Keratinocyte (primary cell): ENCODE measurements at regions not wholly inside any gene's neighbourhood (a gene's known extent, or its start where the extent isn't known, plus 50 kb on each side); places are given as distances from the start of the nearest gene placed in this dataset.

Experiments
- DNase-seq: peaks from one replicate; pipeline ENCODE4 v3.0.0-alpha.2; 2011; ENCODE audit warnings: low read depth, missing footprints, low spot score
- FAIRE-seq: peaks from 2 replicates; lab custom pipeline; 2011; peaks lifted over from hg19 to GRCh38; lab: Jason Lieb, UNC
- H2AFZ ChIP-seq: 2 replicates; pipeline ENCODE4 v1.6.0; 2012; ENCODE audit warnings: low read length, control low read depth, inconsistent platforms; ENCODE audit not compliant: control insufficient read depth
- H3K27ac ChIP-seq: 2 replicates; pipeline ENCODE4 v1.5.1; 2011; ENCODE audit warnings: low read length; ENCODE audit not compliant: control insufficient read depth, insufficient read depth
- H3K27me3 ChIP-seq: 3 replicates; pipeline ENCODE4 v1.6.0; 2011; ENCODE audit warnings: low read length; ENCODE audit not compliant: control insufficient read depth, insufficient read depth; ENCODE audit errors: extremely low read depth
- H3K36me3 ChIP-seq, 2 experiments: 2 replicates in 1 of 2; 3 replicates in 1 of 2; pipeline ENCODE4 v1.5.1; 2011; ENCODE audit warnings: low read length in 2 of 2, mild to moderate bottlenecking in 1 of 2; ENCODE audit not compliant: control insufficient read depth in 2 of 2, insufficient read depth in 2 of 2; ENCODE audit errors: extremely low read depth in 1 of 2
- H3K4me1 ChIP-seq: 3 replicates; pipeline ENCODE4 v1.5.1; 2011; ENCODE audit warnings: low read length; ENCODE audit not compliant: control insufficient read depth, insufficient read depth; ENCODE audit errors: extremely low read depth
- H3K4me2 ChIP-seq: 3 replicates; pipeline ENCODE4 v1.6.0; 2011; ENCODE audit warnings: low read depth, low read length; ENCODE audit not compliant: control insufficient read depth, insufficient read depth; ENCODE audit errors: extremely low read depth
- H3K4me3 ChIP-seq, 3 experiments: fragments of 200-600 bp in 1 of 3; sonication (generic) in 1 of 3; 2 replicates in 2 of 3; 3 replicates in 1 of 3; pipeline ENCODE4 v1.5.1; 2011 to 2016; ENCODE audit warnings: low read length in 3 of 3, mild to moderate bottlenecking in 3 of 3, control low read depth in 2 of 3, inconsistent platforms in 1 of 3, low read depth in 1 of 3, mixed read lengths in 1 of 3, mixed run types in 1 of 3, moderate library complexity in 1 of 3; ENCODE audit not compliant: control insufficient read depth in 2 of 3, insufficient read depth in 2 of 3; ENCODE audit errors: extremely low read depth in 1 of 3
- H3K79me2 ChIP-seq: 2 replicates; pipeline ENCODE4 v1.6.0; 2012; ENCODE audit warnings: low read length; ENCODE audit not compliant: control insufficient read depth, insufficient read depth
- H3K9ac ChIP-seq: 3 replicates; pipeline ENCODE4 v1.6.0; 2011; ENCODE audit warnings: low read length; ENCODE audit not compliant: control insufficient read depth, insufficient read depth; ENCODE audit errors: extremely low read depth
- H3K9me1 ChIP-seq: 3 replicates; pipeline ENCODE4 v1.6.0; 2011; ENCODE audit warnings: low read length; ENCODE audit not compliant: control insufficient read depth, insufficient read depth; ENCODE audit errors: extremely low read depth
- H3K9me3 ChIP-seq: 2 replicates; pipeline ENCODE4 v1.5.1; 2012; ENCODE audit warnings: low read depth, low read length; ENCODE audit not compliant: control insufficient read depth
- H4K20me1 ChIP-seq: 3 replicates; pipeline ENCODE4 v1.6.0; 2011; ENCODE audit warnings: low read length; ENCODE audit not compliant: control insufficient read depth, insufficient read depth; ENCODE audit errors: extremely low read depth
- EZH2 ChIP-seq: IDR thresholded peaks from one replicate; pipeline ENCODE4 v1.6.1; 2012; ENCODE audit warnings: inconsistent platforms, mild to moderate bottlenecking, low read length, moderate library complexity
- dilution Hi-C: fragments of 300-500 bp; cut with MboI; formaldehyde crosslinking; loops from one replicate; pipeline ENCODE4 v1.7.0; 2020; ENCODE audit warnings: low sequenced_read_pairs; ENCODE audit not compliant: extremely low pct_ligation_motif_present
- TF ChIP-seq, protein P1 (sequence below), 3 experiments: IDR thresholded peaks in 1 of 3; conservative IDR thresholded peaks in 1 of 3; optimal IDR thresholded peaks in 1 of 3; 2 replicates in 2 of 3; 3 replicates in 1 of 3; pipeline versions ENCODE3 to v1.5.1; 2011; ENCODE audit warnings: low read length in 3 of 3, mild to moderate bottlenecking in 3 of 3, moderate library complexity in 2 of 3, control low read depth in 1 of 3, inconsistent platforms in 1 of 3; ENCODE audit not compliant: insufficient read depth in 2 of 3; ENCODE audit errors: extremely low read depth in 1 of 3

DNA sequence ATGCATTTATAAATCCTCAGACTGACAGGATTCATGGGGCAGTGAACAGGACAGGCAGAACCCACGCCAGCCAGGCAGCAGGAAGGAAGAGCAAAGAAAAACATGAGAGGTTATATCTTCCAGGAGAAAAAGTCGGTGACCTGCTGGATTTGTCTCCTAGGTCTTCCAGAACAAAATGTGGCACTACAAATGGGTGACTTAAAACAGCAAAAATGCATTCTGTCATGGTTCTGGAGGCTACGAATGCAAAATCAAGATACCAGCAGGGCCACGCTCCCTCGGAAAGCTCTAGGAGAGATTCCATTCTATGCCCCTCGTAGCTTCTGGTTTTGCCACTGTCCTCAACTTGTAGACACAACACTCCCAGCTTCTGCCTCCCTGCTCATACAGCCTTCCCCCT, 63.4 kb downstream of the PSMG1 start:
- no peaks in the 10 kb centered on the region for H3K27me3 ChIP-seq
- no peaks in the 10 kb centered on the region for H3K36me3 ChIP-seq
- FAIRE-seq: no peak
- TF ChIP-seq EZH2: no peak
- TF ChIP-seq, protein P1, sequence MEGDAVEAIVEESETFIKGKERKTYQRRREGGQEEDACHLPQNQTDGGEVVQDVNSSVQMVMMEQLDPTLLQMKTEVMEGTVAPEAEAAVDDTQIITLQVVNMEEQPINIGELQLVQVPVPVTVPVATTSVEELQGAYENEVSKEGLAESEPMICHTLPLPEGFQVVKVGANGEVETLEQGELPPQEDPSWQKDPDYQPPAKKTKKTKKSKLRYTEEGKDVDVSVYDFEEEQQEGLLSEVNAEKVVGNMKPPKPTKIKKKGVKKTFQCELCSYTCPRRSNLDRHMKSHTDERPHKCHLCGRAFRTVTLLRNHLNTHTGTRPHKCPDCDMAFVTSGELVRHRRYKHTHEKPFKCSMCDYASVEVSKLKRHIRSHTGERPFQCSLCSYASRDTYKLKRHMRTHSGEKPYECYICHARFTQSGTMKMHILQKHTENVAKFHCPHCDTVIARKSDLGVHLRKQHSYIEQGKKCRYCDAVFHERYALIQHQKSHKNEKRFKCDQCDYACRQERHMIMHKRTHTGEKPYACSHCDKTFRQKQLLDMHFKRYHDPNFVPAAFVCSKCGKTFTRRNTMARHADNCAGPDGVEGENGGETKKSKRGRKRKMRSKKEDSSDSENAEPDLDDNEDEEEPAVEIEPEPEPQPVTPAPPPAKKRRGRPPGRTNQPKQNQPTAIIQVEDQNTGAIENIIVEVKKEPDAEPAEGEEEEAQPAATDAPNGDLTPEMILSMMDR (optimal IDR thresholded peaks at IDR 0.05 in 1 of 3, IDR thresholded peaks at IDR 0.05 in 1 of 3, conservative IDR thresholded peaks at IDR 0.05 in 1 of 3; ENCODE audit: extremely low read depth in 1 of 3, insufficient read depth in 2 of 3, low read length in 3 of 3): no peak
- no peak for DNase-seq
- no peak overlapping the region for H3K4me2 ChIP-seq
- H3K4me1 ChIP-seq: no peaks in the 10 kb centered on the region
- no peak overlapping the region for H3K4me3 ChIP-seq
- no peak overlapping the region for H3K9ac ChIP-seq
- H4K20me1 ChIP-seq: no peaks in the 10 kb centered on the region
- H3K79me2 ChIP-seq: no peaks in the 10 kb centered on the region
- H3K9me3 ChIP-seq: no peaks in the 10 kb centered on the region
- no peak overlapping the region for H2AFZ ChIP-seq
- H3K27ac ChIP-seq: no peak overlapping the region
- dilution Hi-C loops: no loop called here
- no peaks in the 10 kb centered on the region for H3K9me1 ChIP-seq

- Histone ChIP-seq H3K4me2 (no peak overlapping the region), H3K9me1 (no peaks in the 10 kb centered on the region), H3K36me3 (no peaks in the 10 kb centered on the region), H3K4me1 (no peaks in the 10 kb centered on the region), H2AFZ (no peak overlapping the region), H3K9me3 (no peaks in the 10 kb centered on the region), H3K4me3 (no peak overlapping the region), H3K27ac (no peak overlapping the region), H4K20me1 (no peaks in the 10 kb centered on the region), H3K79me2 (no peaks in the 10 kb centered on the region), H3K27me3 (no peaks in the 10 kb centered on the region), H3K9ac (no peak overlapping the region)
- DNase-seq (no peak), FAIRE-seq (no peak)
- TF ChIP-seq EZH2: no peak
- TF ChIP-seq, protein P1 (optimal IDR thresholded peaks at IDR 0.05 in 1 of 3, IDR thresholded peaks at IDR 0.05 in 1 of 3, conservative IDR thresholded peaks at IDR 0.05 in 1 of 3; ENCODE audit: extremely low read depth in 1 of 3, insufficient read depth in 2 of 3, low read length in 3 of 3): no peak
- dilution Hi-C loops: no loop called here
Observed at GRCh38 chr21:39118604-39119215, 64.5 kb downstream of the PSMG1 start.
